Vagina (tissue), 2 donors: ENCODE measurements at regions not wholly inside any gene's neighbourhood (a gene's known extent, or its start where the extent isn't known, plus 50 kb on each side); places are given as distances from the start of the nearest gene placed in this dataset.

ENCODE experiments used
- CTCF ChIP-seq, 3 experiments: fragments of 450-650 bp in 2 of 3; fragments of 200-600 bp in 1 of 3; sonication (generic) in 1 of 3; IDR thresholded peaks; one replicate each; pipeline ENCODE4 v1.5.1; 2017 to 2019; ENCODE audit warnings: antibody characterized with exemption in 3 of 3, mild to moderate bottlenecking in 2 of 3, moderate library complexity in 2 of 3
- POLR2A ChIP-seq, 2 donors: fragments of 450-650 bp; IDR thresholded peaks; one replicate each; pipeline ENCODE4 v1.6.1; 2017; ENCODE audit warnings: antibody characterized with exemption in 2 of 2, mild to moderate bottlenecking in 2 of 2, moderate library complexity in 2 of 2
- POLR2AphosphoS5 ChIP-seq, 2 donors: sonication (generic); formaldehyde crosslinking; IDR thresholded peaks; one replicate each; pipeline ENCODE4 v1.9.0; 2017; ENCODE audit warnings: antibody characterized with exemption in 2 of 2, mild to moderate bottlenecking in 2 of 2, low read depth in 1 of 2; ENCODE audit not compliant: insufficient read depth in 1 of 2

GRCh38 chr2:15780234-15780633 is 160.1 kb upstream of the MYCN start:
- TF ChIP-seq POLR2AphosphoS5 (IDR thresholded peaks at IDR 0.05; ENCODE audit: insufficient read depth in 1 of 2, low read depth in 1 of 2) (no peak), CTCF (IDR thresholded peaks at IDR 0.05) (no peak), POLR2A (IDR thresholded peaks at IDR 0.05) (no peak)
